Left cardiac atrium (tissue), 4 donors: ENCODE measurements at regions not wholly inside any gene's neighbourhood (a gene's known extent, or its start where the extent isn't known, plus 50 kb on each side); places are given as distances from the start of the nearest gene placed in this dataset.
"Not testable (repeated sequence)": the region's sequence is repeated elsewhere in the genome, so short reads cannot be mapped to it uniquely, and the experiment has no call there.

Experiments used
- ATAC-seq, 2 donors: fragments of 200-7000 bp; cut with Tn5 transposase; one replicate each; pipeline ENCODE4 v1.9.1; 2020; ENCODE audit warnings: mild to moderate bottlenecking in 2 of 2, moderate library complexity in 2 of 2
- DNase-seq: peaks from one replicate; pipeline ENCODE4 v3.0.0-alpha.2; 2020
- intact Hi-C, 2 donors: fragments of 100-400 bp; cut with DNase I; formaldehyde crosslinking; loops; one replicate each; pipeline versions ENCODE4 v1.14.1 to v1.15.1; 2022 to 2023
- donor health status: DM: no; HTN: yes; CAD: no.
- donor health status: DM: no; HTN: yes; CAD: no; lungs with severe emphysema.
- donor health status: DM: yes; HTN: yes; CAD: no.
- donor health status: Dilated cardiomyopathy.

GRCh38 chr12:97616946-97617345 is 154.3 kb downstream of the RMST start:
- intact Hi-C loops = no loop called here
- no peak for ATAC-seq
- no peak for DNase-seq

GRCh38 chr12:97628962-97629361 is 166.4 kb downstream of the RMST start:
- DNase-seq = no peak
- intact Hi-C loops = no loop called here
- no peak for ATAC-seq

GRCh38 chr12:97629382-97629781 is 166.8 kb downstream of the RMST start:
- intact Hi-C loops = no loop called here

GRCh38 chr12:97630356-97630755 is 167.8 kb downstream of the RMST start:
- intact Hi-C loops = no loop called here
- ATAC-seq = no peak
- no peak for DNase-seq

More at GRCh38 chr12:97629382-97629781, 166.8 kb downstream of the RMST start:
- no peak for DNase-seq
- ATAC-seq = no peak

- DNase-seq (no peak), ATAC-seq (no peak)
- intact Hi-C loops = no loop called here
Measured at GRCh38 chr12:97630875-97631274, 168.3 kb downstream of the RMST start.

GRCh38 chr12:97637770-97638169 is 175.2 kb downstream of the RMST start:
- DNase-seq = no peak
- intact Hi-C loops = no loop called here
- ATAC-seq = no peak

GRCh38 chr12:97638739-97639138 is 176.1 kb downstream of the RMST start:
- no peak for ATAC-seq
- intact Hi-C loops = no loop called here
- no peak for DNase-seq

- DNase-seq = no peak
- intact Hi-C loops = no loop called here
Measured at GRCh38 chr12:97639702-97640101, 177.1 kb downstream of the RMST start.

GRCh38 chr12:97640826-97641225 is 178.2 kb downstream of the RMST start:
- DNase-seq (no peak), ATAC-seq (no peak)
- intact Hi-C loops = no loop called here

More at GRCh38 chr12:97639702-97640101, 177.1 kb downstream of the RMST start:
- no peak for ATAC-seq

- DNase-seq (no peak), ATAC-seq (no peak)
- intact Hi-C loops = no loop called here
Measured at GRCh38 chr12:97642911-97643310, 180.3 kb downstream of the RMST start.

GRCh38 chr12:97643924-97644323 is 181.3 kb downstream of the RMST start:
- intact Hi-C loops = no loop called here
- ATAC-seq (no peak), DNase-seq (no peak)

- DNase-seq = no peak
- ATAC-seq = no peak
- intact Hi-C loops = no loop called here
Measured at GRCh38 chr12:97645726-97646125, 183.1 kb downstream of the RMST start.

GRCh38 chr12:97647142-97647541 is 184.5 kb downstream of the RMST start:
- DNase-seq = no peak
- intact Hi-C loops = no loop called here
- ATAC-seq = no peak

- intact Hi-C loops = no loop called here
- DNase-seq (no peak), ATAC-seq (no peak)
Measured at GRCh38 chr12:97650242-97650641, 187.6 kb downstream of the RMST start.

- DNase-seq, intact Hi-C loops, ATAC-seq: not testable (repeated sequence)
Measured at GRCh38 chr12:97656548-97656947, 193.9 kb downstream of the RMST start.

- intact Hi-C loops = no loop called here
- no peak for ATAC-seq
- DNase-seq = no peak
Measured at GRCh38 chr12:97659117-97659880, 196.7 kb downstream of the RMST start.

- ATAC-seq (no peak), DNase-seq (no peak)
- intact Hi-C loops = no loop called here
Measured at GRCh38 chr12:97666263-97666662, 203.7 kb downstream of the RMST start.

GRCh38 chr12:97672870-97673269 is 210.3 kb downstream of the RMST start:
- ATAC-seq = no peak
- intact Hi-C loops = no loop called here
- DNase-seq = no peak

- no peak for DNase-seq
- ATAC-seq = no peak
- intact Hi-C loops = no loop called here
Measured at GRCh38 chr12:97680751-97681150, 218.1 kb downstream of the RMST start.

GRCh38 chr12:97681612-97682504 is 219.3 kb downstream of the RMST start:
- no peak for ATAC-seq
- intact Hi-C loops = no loop called here

More at GRCh38 chr12:97681612-97682504, 219.3 kb downstream of the RMST start:
- no peak for DNase-seq
